HG03280 (cell line): ENCODE measurements at regions not wholly inside any gene's neighbourhood (a gene's known extent, or its start where the extent isn't known, plus 50 kb on each side); places are given as distances from the start of the nearest gene placed in this dataset.
"Not testable (repeated sequence)": the region's sequence is repeated elsewhere in the genome, so short reads cannot be mapped to it uniquely, and the experiment has no call there.

ENCODE experiments used
- ATAC-seq: cut with Tn5 transposase; IDR thresholded peaks from one replicate; pipeline ENCODE4 v1.9.1; 2021; ENCODE audit warnings: mild to moderate bottlenecking, moderate library complexity; ENCODE audit not compliant: unreplicated experiment

GRCh38 chr2:221929259-221929658 lies 357.2 kb upstream of the EPHA4 start:
- no peak for ATAC-seq

- ATAC-seq = no peak
Observed at GRCh38 chr2:221926327-221926726, 354.2 kb upstream of the EPHA4 start.

DNA sequence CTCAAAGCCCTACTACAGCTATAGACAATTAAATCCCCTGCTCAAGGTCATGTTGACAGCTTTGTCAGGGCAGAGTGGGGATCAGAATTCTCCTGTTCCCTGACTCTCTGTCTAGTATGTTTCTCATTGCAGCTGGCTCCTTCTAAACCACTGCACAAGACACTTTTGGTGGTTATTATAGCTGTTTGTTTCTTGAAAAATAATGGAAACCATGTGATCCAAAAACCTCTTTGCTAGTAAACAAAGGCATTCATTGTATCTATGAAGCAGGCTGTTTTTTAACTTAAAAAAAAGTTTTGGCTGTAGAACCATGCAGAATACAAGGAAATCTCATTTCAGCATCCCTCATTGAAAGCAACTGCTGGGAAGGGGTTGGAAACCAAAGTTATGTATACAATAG lies 352.5 kb upstream of the EPHA4 start:
- no peak for ATAC-seq

GRCh38 chr2:221915926-221916325 lies 343.8 kb upstream of the EPHA4 start:
- ATAC-seq = no peak

DNA sequence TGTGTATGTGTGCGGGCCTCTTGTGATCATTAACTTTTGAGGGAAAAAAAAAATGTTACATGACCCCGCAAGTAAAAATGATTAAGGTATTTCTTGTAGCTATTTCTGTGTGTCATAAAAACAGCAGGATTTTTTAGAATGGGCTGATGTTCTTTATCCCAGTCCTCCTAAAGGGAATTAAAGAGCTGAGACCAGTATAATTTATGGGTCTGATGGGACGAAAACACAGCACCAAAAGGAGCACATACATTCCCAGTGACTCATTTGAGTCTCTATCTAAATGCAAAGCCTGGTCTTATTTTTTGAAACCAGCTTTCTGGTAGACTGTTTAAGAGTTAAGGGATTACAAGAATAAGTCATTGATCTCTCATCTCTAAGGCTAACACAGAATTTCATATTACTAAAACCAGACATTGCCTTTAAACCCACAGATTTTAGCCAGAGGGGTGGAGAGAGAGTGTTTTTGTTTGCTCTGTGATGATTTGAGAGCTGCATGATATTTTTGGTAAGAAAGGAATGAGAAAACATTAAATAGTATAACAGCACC lies 342.3 kb upstream of the EPHA4 start:
- no peak for ATAC-seq

DNA sequence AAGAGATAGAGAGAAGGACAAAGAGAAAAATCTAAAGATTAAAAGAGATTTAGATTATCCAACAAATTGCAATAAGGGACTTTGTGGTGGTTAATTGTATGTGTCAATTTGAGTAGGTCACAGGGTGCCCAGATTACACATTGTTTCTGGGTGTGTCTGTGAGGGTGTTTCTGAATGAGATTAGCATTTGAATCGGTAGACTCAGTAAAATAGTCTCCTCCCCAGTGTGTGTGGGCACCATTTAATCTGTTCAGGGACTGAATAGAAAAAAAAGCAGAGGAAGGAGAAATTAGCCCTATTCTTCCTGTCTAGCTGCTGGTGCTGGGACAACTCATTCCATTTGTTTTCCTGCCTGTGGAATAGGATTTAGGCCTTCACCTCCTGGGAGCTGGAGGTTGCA lies 339.8 kb upstream of the EPHA4 start:
- ATAC-seq = no peak

- no peak for ATAC-seq
Observed at GRCh38 chr2:221911321-221911720, 339.2 kb upstream of the EPHA4 start.

GRCh38 chr2:221908518-221908917 lies 336.4 kb upstream of the EPHA4 start:
- no peak for ATAC-seq

- no peak for ATAC-seq
Observed at GRCh38 chr2:221897718-221898117, 325.6 kb upstream of the EPHA4 start.

DNA sequence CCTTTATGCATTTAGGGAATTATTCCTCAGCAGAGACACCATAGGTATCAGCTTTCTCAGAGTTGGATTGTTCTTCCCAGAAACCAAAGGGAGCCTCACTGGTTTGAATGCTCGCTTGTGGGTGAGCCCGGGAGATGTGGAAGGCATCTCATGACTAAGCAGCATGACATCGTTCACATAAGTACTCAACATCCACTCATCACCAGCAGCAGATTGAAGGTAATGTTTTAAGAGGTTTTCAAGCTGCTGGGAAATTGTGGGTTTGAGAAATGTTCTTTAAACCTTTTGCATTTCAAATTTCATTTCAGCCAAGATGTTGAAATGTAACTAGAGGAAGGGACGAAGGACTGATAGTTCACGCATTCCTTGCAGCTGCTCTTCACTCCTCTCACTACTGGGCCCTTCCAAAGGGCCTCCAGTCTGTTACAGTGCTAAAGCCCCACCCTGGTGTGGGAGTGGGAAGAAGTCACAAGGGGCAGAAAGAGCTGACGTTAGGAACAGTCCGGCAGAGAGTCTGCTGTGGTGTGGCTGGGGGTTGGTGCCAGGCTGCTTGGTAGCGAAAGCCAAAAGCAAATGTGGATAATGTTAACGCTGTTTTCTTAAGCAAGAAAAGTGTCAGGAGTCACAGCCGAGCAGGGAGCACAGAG lies 324.5 kb upstream of the EPHA4 start:
- no peak for ATAC-seq

DNA sequence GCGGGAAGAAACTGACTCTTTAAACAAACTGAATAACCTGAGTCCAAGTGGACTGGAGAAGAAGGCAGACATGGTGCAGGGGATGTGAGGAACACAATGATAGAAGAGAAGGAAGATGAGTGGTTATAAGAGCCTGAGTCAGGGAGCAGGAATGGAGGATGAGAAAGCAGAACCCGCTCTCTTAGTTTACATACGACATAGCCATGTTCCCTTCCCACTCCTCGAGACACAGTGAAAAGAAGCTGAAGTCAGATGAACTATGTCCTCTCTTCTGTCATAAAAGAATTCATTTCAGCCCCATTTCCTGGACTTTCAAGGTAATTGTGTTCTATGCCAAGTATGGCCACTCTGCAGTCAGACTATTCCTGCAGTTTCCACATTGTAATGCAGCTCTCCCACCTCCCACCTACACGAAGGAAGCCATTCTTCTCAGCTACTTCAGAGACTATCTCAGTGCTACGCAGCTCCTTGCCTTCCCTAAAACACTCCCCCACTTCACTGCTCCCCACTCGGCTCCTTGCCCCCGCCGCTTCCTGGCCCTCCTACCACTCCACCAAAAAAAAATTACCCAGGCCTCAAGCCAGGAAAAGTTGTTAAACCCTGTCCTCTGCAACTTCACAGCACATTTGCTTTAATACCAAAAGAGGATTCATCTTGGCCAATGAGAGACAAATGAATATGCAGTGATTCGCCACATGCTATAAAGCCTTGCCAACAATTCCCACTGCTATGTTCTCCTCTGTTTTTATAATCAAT lies 323.4 kb upstream of the EPHA4 start:
- no peak for ATAC-seq

GRCh38 chr2:221893501-221893900 lies 321.4 kb upstream of the EPHA4 start:
- no peak for ATAC-seq

DNA sequence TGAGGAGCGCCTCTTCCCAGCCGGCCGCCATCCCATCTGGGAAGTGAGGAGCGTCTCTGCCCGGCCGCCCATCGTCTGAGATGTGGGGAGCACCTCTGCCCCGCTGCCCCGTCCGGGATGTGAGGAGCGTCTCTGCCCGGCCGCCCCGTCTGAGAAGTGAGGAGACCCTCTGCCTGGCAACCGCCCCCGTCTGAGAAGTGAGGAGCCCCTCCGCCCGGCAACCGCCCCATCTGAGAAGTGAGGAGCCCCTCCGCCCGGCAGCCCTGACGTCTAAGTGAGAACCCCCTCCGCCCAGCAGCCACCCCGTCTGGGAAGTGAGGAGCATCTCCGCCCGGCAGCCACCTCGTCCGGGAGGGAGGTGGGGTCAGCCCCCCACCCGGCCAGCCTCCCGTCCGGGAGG lies 319.9 kb upstream of the EPHA4 start:
- ATAC-seq = not testable (repeated sequence)

DNA sequence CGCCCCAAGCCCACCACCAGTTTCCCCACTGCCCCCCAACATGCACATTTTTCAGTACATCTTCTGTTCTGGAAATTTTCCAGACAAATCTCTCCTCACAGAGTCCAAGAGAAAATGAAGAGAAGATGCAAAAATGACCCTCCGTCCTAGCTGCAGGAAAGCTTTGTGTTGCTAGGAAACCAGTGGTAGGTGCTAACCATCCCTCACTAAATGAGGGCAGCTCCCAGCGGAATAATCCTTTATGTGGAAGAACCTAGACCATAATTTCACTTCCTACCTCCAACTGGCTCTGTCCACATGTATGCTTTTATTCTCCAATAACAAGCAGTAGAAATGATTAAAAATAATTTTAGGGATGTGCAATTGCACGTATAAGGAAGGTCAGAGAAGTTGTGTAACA lies 311.9 kb upstream of the EPHA4 start:
- no peak for ATAC-seq

DNA sequence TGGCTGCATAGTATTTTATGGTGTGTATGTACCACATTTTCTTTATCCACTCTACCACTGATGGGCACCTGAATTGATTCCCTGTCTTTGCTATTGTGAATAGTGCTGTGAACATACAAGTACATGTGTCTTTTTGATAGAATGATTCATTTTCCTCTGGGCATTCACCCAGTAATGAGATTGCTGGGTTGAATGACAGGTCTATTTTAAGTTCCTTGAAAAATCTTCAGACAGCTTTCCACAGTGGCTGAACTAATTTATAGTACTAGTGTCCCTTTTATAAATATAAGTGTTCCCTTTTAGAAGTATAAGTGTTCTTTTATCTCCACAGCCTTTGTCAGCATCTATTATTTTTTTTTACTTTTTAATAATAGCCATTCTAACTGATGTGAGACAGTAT lies 303.9 kb upstream of the EPHA4 start:
- no peak for ATAC-seq

GRCh38 chr2:221874444-221874843 lies 302.3 kb upstream of the EPHA4 start:
- ATAC-seq = no peak

GRCh38 chr2:221857719-221858118 lies 285.6 kb upstream of the EPHA4 start:
- ATAC-seq = no peak

DNA sequence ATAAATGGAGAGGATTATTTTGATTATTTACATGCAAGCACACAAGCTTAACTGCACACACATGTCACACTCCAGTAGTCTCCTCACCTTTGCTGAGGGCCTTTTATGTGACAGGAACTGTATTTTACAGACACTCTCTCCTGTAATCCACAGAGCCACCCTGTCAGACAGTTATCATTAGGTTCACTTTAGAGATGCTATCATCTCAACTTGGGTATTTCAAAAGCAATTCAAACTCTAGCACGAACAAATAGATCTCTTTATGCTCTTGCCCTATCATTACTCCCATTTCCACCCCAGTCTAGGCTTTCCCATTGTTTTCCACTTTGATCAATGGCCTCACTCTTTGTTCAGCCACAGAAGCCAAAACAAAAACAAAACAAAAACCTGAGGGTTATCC lies 281.2 kb upstream of the EPHA4 start:
- ATAC-seq = no peak

- ATAC-seq = no peak
Observed at GRCh38 chr2:221851531-221852045, 279.5 kb upstream of the EPHA4 start.

DNA sequence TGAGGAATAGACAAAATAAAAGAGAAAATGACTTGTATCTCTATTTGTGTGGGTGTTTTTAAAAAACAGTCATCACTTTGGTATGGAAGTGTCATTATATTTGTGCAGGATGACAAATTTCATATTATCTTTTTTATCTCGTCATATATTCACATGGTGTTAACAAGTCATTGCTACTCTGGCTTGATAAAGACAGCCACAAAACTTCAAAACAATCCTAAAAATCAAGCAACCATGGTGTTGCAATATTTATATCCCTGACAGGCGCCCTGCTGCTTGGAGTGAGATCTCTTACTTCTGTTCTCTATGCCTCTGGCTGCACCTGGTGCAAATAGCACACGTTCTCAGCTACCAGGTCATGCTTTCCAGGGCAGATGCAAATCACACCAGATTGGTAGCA lies 278.0 kb upstream of the EPHA4 start:
- ATAC-seq = no peak

DNA sequence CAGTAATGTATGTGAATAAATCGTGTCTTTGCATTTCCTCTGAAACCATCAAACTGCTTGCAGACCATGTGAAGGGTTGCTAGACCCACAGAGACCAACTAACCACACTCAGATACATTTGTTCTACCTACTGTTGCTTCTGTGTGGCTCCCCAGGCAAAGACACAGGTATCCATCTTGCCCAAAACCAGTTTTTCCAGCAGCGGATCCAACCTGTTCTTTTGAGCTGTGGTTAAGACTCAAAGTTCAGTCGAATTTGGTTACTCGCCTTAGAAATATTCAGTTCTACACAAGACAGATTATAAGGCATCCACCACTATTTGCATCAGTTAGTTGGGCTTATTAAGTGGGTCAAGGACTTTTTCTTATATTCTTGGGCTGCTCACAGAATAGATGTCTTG lies 276.2 kb upstream of the EPHA4 start:
- no peak for ATAC-seq

DNA sequence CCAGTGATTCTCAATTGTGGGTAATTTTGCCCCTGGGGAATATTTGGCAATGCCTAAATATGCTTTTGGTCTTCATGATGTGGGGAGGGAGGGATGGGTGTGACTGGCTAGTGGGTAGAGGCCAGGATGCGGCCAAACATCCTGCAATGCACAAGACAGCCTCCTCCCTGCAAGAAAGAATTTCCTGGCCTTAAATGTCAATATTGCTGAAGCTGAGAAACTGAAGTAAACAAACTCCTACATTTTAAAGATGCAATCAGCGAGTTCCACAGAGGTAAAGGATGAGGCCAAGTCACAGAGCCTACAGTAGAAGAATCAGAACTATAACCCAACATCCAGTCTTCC lies 272.9 kb upstream of the EPHA4 start:
- no peak for ATAC-seq
